Astrocyte of the spinal cord (primary cell): ENCODE measurements at regions not wholly inside any gene's neighbourhood (a gene's known extent, or its start where the extent isn't known, plus 50 kb on each side); places are given as distances from the start of the nearest gene placed in this dataset.

ENCODE experiments used
- DNase-seq: peaks from one replicate; pipeline ENCODE4 v3.0.0; 2011; ENCODE audit warnings: low read depth, low spot score
- H3K4me3 ChIP-seq: 2 replicates; pipeline ENCODE4 v1.5.1; 2011; ENCODE audit warnings: low read depth, mild to moderate bottlenecking, low read length, moderate library complexity
- CTCF ChIP-seq: IDR thresholded peaks from 2 replicates; pipeline ENCODE4 v1.5.1; 2012; ENCODE audit warnings: low read depth, mild to moderate bottlenecking, low read length, inconsistent platforms
- in situ Hi-C: cut with HindIII; loops from 2 replicates; pipeline ENCODE4 v1.10.0; 2017; ENCODE audit warnings: low sequenced_read_pairs

DNA sequence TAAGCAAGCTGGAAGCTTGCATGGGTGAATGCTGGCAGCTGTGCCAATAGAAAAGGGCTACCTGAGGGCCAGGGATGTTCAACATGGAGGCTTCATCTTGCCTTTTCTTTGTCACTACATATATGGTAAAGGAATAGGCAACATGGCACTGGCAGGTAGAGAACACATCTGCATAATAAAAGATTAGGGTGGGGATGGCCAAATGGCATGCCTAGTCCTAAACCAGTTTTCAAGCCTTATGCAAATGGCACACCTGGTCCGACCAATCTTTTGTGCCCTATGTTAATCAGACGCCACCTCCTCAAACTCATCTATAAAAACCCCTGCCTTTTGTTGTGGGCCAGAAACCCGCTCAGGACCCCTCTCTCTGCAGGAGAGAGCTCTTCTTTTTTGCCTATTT lies 216.8 kb upstream of the PROK2 start:
- TF ChIP-seq CTCF: no peak
- no peak overlapping the region for H3K4me3 ChIP-seq
- DNase-seq: no peak
- in situ Hi-C loops: no loop called here

DNA sequence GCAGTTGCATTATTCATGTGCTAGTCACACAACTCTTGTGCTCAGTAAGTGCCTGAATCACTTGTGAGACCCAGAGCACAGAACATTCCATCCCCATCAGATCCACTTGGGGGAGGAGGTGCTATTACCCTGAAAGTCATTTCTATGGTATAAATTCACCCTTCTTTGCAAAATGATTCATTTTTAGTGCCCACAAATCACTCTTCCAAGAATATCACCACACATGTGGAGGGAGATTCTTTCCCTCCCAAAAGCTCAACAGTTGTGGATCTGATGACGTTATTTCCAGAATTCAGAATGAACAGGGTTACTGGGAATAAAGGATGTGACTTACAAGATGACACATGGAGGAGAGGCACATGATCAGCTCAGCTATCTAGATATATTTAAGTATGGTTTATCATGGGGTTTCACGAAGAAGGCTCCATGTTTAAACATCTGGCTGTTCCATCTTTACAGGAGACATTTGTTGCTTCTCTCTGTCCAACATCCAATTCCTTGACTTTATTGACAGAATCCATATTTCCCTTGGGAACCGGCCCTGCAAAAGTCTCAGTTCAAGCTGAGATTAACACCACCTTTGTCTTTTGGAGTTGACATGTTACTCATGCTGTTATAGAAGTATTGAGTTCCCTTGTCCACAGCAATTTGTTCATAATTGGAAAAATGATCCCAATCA lies 214.2 kb upstream of the PROK2 start:
- peak; percentile 83 for DNase-seq
- no peak overlapping the region for H3K4me3 ChIP-seq
- in situ Hi-C loops: no loop called here
- TF ChIP-seq CTCF: no peak

DNA sequence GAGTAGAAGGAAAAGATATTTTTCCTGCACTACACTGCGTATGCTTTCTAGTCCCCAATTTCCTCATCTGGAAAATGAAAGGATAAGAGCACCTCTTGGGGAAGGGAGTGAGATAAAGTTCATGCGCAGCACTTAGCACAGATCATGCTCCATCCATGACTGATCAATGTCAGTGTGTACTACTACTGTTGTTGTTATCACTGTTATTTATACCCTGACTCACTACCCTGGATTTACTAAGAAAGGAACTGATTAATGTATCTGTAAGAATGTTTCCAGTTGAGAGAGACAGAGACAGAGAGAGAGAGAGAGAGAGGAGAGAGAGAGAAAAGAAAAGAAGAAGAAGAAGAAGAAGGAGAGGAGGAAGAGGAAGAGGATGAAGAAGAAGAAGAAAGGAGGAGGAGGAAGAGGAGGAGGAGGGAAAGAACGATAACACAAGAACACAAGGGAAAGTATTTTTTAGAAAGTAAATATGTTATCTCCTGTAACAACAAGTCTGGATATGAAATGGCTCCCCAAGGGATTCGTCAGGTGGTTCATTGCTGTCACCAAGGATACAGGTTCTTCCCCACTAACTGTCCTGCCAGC lies 212.2 kb upstream of the PROK2 start:
- DNase-seq: no peak
- in situ Hi-C loops: no loop called here
- no peak overlapping the region for H3K4me3 ChIP-seq
- no peak for TF ChIP-seq CTCF

GRCh38 chr3:71994906-71995305 lies 210.0 kb upstream of the PROK2 start:
- no peak for TF ChIP-seq CTCF
- H3K4me3 ChIP-seq: no peak overlapping the region
- no peak for DNase-seq
- in situ Hi-C loops: no loop called here

- DNase-seq: no peak
- no peak overlapping the region for H3K4me3 ChIP-seq
- no peak for TF ChIP-seq CTCF
- in situ Hi-C loops: no loop called here
These were observed 209.3 kb upstream of the PROK2 start for GRCh38 chr3:71994203-71994602.

GRCh38 chr3:71991681-71992080 lies 206.7 kb upstream of the PROK2 start:
- TF ChIP-seq CTCF: no peak
- no peak overlapping the region for H3K4me3 ChIP-seq
- in situ Hi-C loops: no loop called here
- DNase-seq: no peak
